ENCODE measurements at regions not wholly inside any gene's neighbourhood (a gene's known extent, or its start where the extent isn't known, plus 50 kb on each side); places are given as distances from the start of the nearest gene placed in this dataset.

DNA sequence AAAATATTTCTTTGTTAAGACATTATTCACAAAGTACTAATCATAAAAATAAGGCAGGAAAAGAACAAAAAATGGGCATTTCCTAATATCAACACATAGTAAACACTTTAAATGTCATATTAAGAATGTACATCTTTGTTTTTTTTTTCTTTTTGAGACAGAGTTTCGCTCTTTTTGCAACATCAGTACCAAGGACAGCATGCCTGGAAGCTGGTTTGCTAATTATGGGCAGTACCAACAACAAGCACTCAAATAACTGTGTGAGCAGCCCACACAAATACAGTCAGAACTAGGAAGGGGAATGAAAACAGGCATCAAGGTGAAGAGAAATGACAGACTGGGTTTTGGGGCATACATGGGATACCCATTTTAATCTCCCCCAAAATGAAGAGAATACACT, 788.0 kb upstream of the SLITRK1 start:
- no peak for DNase-seq

DNA sequence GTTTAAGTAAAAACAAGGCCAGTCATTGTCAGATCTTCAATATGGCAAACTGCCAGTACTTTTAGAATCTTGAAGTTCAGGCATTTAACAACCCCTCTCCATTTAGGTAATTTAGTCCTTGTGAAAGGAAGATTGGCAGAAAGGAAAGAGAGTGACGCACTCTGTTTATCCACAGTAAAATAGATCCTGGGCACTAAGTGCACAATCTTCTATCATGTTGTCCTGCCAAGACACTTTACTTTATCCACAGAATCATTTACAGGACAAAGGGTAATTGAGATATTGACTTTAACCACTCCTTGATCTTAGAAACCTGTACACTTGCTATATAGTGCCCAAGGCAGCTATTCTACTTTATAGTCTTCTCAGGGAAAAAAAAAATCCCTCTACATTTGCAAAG, 786.4 kb upstream of the SLITRK1 start:
- no peak for DNase-seq

DNA sequence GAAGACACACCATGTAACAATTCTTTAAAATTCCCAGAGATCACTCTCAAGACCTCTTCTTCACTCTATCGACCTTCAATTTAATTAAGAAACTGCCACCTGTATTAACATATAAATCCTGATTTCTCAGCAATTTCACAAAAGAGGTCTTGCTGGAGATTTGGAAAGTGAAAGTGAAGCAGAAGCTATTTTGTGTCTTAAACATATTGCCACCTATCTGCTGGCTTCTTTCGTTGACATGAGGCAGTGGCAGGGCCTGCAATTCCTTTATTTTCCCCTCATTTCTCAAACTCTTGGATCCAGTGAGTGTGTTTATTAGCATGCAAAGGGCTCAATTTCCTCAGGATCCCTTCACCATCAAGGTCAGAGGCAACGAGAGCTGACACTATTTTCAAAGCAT, 780.2 kb upstream of the SLITRK1 start:
- no peak for DNase-seq

DNA sequence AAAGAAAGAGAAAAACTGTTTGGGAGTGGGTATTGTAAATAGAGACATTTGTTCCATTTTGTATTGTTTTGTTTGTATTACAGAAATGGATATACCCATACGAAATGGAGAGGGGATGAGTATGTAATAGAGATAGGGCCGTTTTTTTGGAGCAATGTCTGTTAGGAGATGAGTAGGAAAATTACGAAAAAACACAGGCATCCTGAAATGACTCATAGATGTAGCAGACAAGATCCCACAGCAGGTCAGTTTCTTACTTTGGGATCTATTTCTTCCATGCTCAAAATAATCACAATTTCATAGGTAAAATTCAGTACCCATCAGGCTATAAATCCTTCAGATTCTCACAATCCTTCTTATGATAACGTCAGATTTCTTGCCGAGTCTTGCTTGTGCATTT, 779.4 kb upstream of the SLITRK1 start:
- no peak for DNase-seq

DNA sequence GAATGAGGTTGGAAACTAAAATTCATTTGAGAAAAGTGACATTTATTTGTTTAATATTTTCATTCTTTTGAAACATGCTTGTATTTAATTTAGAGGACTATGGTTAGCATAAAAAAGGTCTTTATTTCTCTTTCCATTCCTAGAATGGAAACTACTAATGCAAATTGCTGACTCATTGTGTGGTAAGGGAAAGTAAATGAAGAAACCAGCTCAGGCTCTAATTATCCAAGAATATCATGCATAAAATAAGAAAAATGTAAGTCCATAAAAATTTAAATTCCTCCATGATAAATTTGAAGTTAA, 777.0 kb upstream of the SLITRK1 start:
- no peak for DNase-seq

DNA sequence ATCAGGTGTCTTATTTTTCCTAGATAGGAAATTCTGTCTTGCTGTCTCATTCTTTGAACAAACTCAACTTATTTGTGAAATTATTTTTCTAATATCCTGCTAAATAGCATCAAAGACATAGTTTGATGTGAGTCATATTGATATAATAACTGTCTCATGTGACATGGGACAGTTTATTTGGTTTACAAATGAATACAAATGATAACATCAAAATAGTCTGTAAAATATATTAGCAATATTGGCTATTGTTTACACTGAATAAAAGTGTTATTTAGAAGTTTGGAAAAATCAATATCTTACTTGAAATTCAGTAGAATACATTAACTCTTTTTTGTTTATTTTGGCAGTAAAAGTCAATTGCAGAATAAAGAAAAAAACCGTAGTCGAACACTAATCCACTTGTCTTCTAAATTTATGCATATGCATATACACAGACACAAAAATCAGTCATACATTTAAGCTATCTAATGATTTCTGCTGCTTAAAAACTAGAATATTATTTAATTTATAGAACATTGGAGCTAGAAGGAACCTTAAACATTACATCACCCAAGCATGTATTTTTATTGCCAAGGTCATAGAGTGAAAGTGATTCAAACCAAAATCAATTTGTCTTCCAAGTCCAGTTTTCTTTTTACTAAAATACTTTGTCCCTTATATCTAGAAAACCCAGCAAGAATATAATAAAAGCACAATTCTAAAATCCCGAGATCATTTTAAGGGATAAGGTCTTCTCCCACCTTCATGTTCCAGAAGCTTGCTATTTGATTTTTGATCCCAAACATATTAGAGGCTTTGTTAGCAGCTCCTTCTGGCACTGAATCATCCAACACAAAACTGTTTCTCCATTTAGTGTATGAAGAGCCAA, 776.5 kb upstream of the SLITRK1 start:
- no peak for DNase-seq

DNA sequence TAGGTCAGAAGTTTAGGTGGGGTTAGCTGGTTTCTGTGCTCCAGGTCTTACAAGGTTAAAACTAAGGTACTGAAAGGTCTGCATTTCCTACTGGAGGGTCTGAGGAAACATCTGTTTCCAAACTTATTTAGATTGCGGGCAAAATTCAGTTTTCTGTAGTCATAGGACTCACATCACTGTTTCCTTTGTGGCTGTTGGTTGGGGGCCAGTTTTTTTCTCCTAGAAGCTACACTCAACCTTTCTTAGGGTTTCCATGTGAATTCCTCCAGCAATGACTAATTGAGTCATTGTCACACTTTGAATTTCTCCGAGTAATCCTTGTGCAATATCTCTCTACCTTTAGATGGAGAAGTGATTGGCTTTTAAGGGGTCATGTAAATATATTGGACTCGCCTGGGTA, 773.4 kb upstream of the SLITRK1 start:
- no peak for DNase-seq

DNA sequence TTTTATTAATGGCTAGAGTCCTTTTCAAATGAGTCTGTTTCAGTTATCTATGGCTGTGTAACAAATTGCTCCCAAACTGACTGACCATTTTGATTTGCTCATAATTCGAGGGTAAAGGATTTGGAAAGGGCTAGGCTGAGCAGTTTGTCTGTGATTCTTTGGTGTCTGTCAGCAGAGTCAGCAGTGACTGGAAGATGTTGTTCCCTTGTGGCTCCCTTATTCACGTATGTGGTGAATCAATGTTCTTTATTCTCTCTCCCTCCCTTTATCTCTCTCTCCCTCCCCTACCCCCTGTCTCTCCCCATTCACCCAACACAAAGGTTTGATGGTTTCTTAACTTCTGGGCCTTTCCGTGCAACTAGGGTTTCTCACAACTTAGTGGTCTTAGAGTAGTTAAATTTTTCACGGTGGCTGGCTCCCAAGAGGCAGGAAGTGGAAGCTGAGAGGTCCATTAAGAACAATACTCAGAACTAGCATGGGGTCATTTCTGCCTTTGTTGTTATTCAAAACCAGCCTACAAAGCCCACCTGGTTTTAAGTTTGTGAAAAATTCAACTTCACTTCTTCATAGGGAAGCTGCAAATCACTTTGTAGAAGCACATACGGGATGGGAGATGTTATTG, 772.5 kb upstream of the SLITRK1 start:
- no peak for DNase-seq

DNA sequence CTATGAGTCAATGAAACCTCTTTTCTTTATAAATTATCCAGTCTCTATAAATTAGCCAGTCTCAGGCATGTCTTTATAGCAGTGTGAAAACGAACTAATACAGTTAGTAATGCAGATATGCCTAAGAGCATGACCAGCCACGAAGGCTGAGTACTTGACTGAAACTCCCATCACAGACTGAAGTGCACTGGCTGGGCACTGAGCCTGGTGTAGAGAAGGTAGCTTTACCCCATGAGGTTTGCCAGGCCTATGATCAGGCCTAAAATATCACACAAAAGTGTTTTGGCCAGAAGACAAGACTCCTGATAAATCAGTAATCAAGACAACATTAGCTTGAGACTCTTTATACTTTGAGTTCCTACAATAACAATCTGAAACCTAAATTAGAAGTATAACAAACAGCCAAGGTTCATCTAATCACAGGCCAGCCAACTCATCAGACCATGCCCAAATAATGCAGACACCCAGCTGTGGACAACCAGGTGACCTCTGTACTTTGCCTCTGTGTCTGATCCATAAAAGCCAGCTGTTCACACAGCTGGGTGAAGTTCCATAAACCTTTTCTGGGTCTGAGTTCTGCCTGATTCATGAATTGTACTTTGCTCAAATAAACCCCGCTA, 771.8 kb upstream of the SLITRK1 start:
- DNase-seq, result no peak

DNA sequence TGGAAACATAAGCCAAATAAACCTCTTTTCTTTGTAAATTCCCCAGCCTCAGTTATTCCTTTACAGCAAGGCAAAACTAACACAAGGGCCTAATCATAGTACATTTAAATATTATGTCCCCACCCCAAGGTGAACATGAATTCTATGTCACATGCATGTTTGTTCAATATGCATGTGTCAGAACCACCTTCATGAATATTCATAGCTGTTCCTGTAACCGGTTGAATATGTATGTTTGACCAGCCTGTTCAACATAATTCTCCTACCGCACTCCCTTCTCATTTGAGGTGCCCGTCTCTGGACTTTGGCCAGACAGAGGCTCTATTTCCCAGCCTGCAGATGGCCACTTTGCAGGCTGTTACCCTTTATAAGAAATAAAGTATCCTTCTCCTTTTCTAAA, 769.4 kb upstream of the SLITRK1 start:
- no peak for DNase-seq

DNA sequence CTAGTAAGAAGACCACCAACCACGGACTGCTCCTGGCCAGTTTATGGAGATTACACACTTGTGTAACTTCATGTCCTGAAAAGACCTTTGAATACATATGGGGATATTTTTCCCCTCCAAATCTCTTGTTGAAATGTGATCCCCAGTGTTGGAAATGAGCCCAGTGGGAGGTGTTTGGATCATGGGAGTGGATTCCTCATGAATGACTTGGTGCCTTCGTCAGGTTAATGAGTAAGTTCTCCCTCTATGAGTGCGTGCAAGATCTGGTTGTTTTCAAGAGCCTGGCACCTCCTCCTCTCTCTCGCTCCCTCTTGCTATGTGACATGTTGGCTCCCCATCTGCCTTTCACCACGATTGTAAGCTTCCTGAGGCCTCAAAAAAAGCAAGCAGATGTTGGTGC, 769.0 kb upstream of the SLITRK1 start:
- DNase-seq, result no peak

DNA sequence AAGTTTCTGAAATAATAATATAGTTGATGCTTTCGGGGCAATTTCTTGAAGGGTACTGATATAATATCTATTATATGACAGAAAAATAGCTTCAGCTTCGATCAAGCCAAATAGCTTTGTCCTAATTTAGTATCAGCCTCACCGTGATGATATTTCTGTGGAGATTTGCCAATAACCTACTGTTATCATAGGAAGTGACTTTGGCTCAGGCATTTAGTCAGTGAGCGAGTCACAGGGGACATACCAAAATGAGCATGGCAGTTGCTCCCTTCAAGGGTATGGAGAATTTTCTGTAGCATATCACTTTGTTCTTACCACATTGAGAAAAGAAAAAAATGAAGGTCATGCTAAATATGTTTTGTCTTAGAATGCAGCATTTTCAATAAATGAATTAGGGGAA, 767.6 kb upstream of the SLITRK1 start:
- no peak for DNase-seq

DNA sequence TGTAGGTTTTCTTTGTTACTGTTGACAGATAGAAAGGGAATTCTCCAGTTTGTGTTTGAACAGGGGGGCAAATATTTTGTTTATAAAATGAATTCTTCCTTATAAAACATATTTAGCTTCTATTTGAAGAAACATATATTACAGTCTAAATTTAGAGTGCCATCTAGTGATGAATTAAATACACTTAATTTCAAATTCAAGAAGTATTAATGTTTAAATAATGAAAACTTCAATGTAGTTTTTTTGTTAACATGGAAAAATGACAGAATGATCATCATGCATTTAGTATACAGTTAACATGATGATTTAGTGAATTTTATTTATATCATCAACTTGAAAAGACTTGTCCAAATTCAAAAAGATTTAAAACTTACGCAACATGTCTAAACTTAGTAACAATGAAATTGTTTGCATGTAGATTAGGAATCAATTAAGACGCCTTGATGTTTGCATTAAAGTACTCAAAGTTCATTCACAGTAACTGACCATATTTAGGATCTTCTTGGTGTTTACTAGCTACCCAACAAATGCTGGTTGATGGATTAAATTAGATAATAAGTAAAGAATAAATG, 765.9 kb upstream of the SLITRK1 start:
- no peak for DNase-seq

DNA sequence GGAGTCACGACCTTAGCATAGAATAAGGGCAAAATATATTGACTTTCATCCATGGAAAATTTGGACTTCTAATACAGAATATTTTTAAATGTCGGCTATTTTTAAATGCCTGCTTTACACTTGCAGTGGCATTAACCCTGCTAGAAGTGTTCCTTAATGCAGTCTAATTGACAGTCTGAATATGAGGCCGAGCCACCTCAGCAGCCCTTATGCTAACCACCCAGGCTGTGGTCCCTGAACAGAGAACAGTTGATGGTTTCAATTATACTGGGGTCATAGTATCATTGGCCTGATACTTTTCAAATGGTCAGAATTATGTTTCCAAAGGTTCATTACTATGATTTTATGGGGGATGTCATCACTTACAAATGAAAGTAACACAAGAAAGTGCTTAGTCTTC, 764.7 kb upstream of the SLITRK1 start:
- no peak for DNase-seq

DNA sequence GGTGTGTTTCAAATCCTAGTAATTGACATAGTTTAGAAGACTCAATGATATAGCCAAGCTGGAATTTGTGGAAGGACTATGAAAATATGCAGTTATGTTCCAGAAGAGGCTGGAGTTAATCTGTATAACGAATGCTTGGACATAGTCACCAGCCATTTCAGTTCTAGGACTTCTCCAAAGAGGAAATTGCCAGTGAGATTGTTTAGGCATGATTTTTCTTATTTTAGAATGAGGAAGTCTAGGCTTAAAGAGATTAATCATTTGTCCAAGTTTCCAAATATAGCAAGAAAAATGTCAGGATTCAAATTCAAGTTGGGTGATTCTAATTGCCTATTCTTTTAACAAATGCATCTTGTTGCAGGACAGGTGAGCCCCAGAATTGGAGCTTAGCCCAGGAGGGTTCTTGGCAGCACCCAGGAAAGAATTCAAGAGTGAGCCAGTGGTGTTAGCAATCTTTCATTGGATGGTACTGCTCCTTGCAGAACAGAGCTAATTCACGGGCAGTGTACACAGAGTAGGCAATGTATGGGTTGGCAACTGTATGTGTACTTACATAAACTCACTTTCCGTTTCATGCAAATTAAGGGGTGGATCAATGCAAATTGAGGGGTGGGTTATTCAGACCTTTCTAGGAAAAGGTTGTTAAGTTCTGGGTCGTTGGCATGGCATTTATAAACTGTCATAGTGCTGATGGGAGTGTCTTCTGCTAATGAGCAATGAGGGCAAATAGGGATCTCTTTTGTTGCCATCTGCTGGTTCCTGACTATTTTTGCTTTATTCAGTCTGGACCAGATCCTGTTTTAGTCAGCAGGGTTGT, 763.1 kb upstream of the SLITRK1 start:
- no peak for DNase-seq

DNA sequence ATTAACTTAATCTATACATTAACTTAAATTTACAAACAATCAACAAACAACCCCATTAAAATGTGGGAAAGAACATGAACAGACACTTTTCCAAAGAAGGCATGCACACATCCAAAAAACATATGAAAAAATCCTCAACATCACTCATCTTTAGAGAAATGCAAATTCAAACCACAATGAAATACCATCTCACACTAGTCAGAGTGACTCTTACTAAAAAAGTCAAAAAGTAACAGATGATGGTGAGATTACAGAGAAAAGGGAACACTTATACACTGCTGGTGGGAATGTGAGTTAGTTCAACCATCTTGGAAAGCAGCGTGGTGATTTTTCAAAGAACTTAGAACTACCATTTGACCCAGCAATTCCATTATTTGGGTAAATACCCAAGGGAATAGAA, 759.2 kb upstream of the SLITRK1 start:
- no peak for DNase-seq

DNA sequence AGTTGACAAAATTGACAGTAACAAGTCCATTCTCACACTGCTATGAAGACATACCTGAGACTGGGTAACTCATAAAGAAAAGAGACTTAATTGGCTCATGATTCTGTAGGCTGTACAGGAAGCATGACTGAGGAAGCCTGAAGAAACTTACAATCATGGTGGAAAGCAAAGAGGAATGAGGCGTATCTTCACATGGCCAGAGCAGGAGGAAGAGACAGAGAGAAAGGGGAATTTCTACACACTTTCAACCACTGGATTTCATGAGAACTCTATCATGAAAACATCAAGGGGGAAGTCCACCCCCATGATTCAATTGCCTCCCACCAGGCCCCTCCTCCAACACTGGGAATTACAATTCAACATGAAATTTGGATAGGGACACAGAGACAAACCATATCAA, 758.4 kb upstream of the SLITRK1 start:
- no peak for DNase-seq

DNA sequence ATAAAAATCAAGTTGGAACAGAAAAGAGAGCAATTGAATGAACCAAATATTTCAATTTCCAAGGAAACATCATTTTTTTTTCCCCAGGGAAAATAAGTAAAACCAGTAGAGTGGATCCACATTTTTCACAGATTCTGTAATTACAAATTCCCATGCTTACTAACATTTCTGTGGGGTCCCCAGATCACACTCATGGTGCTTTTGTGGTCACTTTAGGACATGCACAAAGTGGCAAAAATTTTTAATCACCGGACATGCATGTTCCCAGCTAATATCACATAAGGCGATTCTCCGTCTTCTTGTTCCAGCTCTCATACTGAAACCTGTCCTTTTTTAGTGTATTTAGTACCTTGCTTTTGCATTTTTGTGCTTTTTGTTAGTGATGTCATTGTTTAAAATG, 748.2 kb upstream of the SLITRK1 start:
- no peak for DNase-seq

DNA sequence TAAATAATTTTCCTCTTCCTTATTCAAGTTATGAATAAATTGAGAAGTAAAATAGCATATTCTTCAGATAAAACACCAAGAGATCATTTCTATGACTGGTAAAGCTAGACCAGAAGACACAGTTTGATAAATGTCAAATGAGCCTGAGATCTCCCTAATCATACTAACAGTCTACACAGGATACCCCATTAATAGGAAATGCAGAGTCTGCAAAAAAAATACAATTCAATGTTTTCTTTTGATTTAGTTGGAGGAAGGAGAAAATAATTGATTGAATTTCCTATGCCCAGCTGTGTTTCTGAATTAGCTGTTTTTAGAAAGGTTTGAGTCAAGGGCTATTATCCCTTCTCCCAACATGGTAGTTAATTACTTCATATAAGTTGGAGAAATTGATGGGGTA, 734.6 kb upstream of the SLITRK1 start:
- no peak for DNase-seq

DNA sequence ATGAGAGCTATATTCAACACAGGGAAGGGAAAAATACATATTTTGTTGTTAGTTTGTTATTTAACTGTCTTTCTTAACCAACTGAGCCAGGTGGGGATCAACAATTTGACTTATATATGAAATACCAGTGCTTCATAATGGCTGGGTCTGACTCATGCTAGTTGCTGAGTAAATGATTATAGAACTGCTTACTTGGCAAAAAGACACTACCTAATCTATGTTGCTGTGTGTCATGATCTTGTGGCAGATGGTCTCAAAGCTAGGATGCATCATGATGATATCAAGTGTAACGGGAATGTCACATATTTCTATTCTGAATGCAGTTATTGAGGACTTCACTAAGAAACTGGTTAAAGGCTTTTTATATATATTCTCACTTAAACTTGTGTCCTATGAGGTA, 727.4 kb upstream of the SLITRK1 start:
- no peak for DNase-seq

DNA sequence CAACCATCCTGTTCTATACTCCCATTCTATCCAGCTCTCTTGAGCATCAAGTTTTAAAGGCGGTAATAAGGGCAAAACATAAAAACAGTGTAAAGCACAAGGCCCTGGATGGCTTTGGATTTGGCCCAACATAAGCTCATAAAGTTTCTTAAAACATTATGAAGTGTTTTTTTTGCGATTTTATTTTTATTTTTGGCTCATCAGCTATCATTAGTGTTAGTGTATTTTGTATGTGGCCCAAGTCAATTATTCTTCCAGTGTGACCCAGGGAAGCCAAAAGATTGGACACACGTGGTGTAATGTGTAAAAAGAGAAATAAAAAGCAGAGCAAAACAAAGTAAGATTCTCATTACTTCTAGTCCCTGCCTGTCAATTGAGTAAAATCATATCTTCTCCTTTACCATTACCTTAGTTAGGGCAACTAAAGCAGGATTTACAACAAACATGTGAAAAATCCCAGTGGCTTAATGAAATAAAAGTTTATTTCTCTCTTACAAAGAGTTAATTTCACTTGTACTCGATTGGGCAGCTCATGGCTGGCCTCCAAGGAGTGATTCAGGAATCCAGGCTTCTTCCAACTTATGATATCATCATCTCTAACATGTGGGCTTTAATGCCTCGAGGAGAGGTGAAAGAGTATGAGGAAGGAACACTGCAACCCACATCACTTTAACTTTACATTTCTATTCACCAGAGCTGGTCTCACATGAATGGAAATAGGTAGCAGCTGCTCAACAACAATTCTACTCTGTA, 725.2 kb upstream of the SLITRK1 start:
- DNase-seq, result no peak

Measured in nucleus accumbens (tissue), 56 donors.